Astrocyte of the spinal cord (primary cell): ENCODE measurements at regions not wholly inside any gene's neighbourhood (a gene's known extent, or its start where the extent isn't known, plus 50 kb on each side); places are given as distances from the start of the nearest gene placed in this dataset.
A peak's percentile ranks its signal among the peaks of the same experiment; 100 is the strongest.

ENCODE experiments used
- DNase-seq: peaks from one replicate; pipeline ENCODE4 v3.0.0; 2011; ENCODE audit warnings: low read depth, low spot score
- H3K4me3 ChIP-seq: 2 replicates; pipeline ENCODE4 v1.5.1; 2011; ENCODE audit warnings: low read depth, mild to moderate bottlenecking, low read length, moderate library complexity
- in situ Hi-C: cut with HindIII; loops from 2 replicates; pipeline ENCODE4 v1.10.0; 2017; ENCODE audit warnings: low sequenced_read_pairs
- TF ChIP-seq, protein P1 (sequence below): IDR thresholded peaks from 2 replicates; pipeline ENCODE4 v1.5.1; 2012; ENCODE audit warnings: low read depth, mild to moderate bottlenecking, low read length, inconsistent platforms

GRCh38 chr5:67998709-67999261 is 216.8 kb upstream of the PIK3R1 start:
- TF ChIP-seq, protein P1, sequence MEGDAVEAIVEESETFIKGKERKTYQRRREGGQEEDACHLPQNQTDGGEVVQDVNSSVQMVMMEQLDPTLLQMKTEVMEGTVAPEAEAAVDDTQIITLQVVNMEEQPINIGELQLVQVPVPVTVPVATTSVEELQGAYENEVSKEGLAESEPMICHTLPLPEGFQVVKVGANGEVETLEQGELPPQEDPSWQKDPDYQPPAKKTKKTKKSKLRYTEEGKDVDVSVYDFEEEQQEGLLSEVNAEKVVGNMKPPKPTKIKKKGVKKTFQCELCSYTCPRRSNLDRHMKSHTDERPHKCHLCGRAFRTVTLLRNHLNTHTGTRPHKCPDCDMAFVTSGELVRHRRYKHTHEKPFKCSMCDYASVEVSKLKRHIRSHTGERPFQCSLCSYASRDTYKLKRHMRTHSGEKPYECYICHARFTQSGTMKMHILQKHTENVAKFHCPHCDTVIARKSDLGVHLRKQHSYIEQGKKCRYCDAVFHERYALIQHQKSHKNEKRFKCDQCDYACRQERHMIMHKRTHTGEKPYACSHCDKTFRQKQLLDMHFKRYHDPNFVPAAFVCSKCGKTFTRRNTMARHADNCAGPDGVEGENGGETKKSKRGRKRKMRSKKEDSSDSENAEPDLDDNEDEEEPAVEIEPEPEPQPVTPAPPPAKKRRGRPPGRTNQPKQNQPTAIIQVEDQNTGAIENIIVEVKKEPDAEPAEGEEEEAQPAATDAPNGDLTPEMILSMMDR = no peak
- H3K4me3 ChIP-seq = no peak overlapping the region
- DNase-seq = peak; percentile 84
- in situ Hi-C loops = no loop called here

GRCh38 chr5:67997892-67998457 is 217.6 kb upstream of the PIK3R1 start:
- TF ChIP-seq, protein P1 = no peak
- no peak for DNase-seq
- H3K4me3 ChIP-seq = no peak overlapping the region
- in situ Hi-C loops = no loop called here

DNA sequence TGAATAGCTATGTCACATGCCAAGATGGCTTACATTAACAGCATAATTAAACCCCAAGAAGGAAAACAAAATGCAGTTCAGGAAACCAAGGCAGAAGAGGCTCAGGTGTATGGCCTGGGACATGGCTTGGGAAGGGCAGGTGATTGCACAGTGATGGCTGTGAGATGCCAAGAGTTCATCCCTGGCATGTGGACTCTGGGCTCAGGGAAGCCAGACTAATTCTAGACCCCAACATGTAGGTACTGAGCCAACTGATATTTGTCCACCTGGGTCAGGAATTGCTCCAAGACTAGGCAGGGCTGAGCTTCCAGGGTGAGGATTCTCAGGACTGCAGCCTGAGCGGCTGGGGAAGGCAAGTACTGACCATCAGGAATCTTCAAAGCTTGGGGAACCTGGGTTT is 218.4 kb upstream of the PIK3R1 start:
- H3K4me3 ChIP-seq = no peak overlapping the region
- in situ Hi-C loops = no loop called here
- DNase-seq = no peak
- TF ChIP-seq, protein P1 = no peak

GRCh38 chr5:67996596-67996995 is 219.0 kb upstream of the PIK3R1 start:
- no peak overlapping the region for H3K4me3 ChIP-seq
- in situ Hi-C loops = no loop called here
- DNase-seq = peak; percentile 35
- TF ChIP-seq, protein P1 = no peak

DNA sequence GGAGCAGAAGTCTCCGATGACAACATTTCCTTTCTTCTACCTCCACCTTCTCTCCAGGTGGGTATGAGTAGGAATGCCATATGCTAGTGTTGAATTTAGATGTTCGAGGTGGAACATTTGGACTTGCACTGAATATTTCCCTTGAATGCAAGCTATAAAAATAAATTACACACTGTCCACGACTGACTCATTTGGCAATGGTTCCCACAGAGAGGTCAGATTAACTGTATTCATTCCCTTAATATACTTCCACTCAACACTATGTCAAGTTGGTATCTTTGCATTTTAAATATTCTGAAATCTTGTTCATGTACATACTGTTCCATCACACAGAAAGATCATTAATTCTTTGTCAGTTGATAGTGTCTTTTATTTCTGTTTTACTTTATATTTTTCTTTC is 222.6 kb upstream of the PIK3R1 start:
- H3K4me3 ChIP-seq = no peak overlapping the region
- in situ Hi-C loops = no loop called here
- DNase-seq = peak; percentile 77
- TF ChIP-seq, protein P1 = no peak

DNA sequence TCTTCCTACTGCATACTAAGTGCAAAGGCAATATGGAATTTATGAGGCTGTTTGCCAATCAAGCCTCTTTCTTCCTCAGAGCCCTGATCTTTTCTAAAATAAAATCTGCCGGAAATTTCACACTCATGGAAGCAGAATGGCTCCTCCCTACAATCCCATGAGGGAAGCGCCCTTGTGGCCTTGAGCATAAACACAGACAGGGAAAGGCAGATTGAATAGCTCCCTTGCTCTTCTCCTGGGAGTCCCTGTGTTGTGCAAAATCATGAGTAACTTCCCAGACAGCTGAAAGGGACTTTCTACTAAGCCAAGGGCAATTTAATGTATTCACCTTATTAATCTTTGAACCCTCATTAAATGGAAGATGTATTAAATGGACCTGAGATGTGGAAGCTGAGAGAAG is 226.1 kb upstream of the PIK3R1 start:
- peak; percentile 40 for DNase-seq
- TF ChIP-seq, protein P1 = no peak
- H3K4me3 ChIP-seq = no peak overlapping the region
- in situ Hi-C loops = no loop called here

DNA sequence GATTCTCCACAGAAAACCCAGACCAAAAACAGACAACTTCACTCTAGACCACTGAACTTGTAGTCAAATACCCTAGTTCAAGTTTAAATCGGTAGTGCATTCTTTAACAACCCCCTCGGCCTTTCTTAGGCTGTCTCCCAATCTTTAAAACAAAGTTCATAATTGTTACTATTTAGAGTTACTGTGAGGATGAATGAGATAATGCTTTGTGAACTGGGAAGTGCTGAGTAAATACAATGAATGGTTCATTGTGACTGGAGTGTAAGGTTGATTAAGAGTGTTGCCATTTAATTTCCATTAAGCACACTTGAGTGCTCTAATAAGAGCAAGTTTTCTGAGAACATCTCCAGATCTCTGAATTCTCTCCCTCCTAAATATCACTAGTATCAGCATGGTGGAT is 228.8 kb upstream of the PIK3R1 start:
- no peak overlapping the region for H3K4me3 ChIP-seq
- in situ Hi-C loops = no loop called here
- no peak for DNase-seq
- TF ChIP-seq, protein P1 = no peak
